22Rv1 (cell line): ENCODE measurements at regions not wholly inside any gene's neighbourhood (a gene's known extent, or its start where the extent isn't known, plus 50 kb on each side); places are given as distances from the start of the nearest gene placed in this dataset.

Experiments used
- ZFX ChIP-seq: fragments of 450-650 bp; IDR thresholded peaks from 2 replicates; pipeline ENCODE4 v1.6.1; 2017; ENCODE audit warnings: antibody characterized with exemption, borderline replicate concordance
- TF ChIP-seq, protein P1 (sequence below): fragments of 450-650 bp; IDR thresholded peaks from 2 replicates; pipeline ENCODE4 v1.5.1; 2017; ENCODE audit warnings: mild to moderate bottlenecking

DNA sequence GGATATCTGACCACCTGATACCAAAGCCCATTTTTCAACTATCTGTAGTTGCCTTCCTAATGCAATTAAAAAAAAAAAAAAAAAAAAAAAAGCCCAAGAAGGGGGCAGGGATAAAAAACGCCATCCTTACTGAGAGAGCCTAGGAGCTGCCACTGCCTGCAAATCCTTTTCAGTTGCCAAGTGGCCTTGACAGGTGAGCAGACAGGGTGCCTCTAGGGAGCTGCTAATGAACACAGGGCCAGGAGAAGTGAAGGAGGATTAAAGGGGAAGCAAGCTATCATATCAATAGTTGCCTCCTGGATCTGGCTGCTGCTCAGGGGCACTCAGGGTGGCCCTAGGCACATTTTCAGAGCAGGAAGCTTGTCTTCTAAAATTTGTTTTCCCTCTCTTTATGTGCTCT is 547.4 kb downstream of the TLE1 start:
- TF ChIP-seq, protein P1, sequence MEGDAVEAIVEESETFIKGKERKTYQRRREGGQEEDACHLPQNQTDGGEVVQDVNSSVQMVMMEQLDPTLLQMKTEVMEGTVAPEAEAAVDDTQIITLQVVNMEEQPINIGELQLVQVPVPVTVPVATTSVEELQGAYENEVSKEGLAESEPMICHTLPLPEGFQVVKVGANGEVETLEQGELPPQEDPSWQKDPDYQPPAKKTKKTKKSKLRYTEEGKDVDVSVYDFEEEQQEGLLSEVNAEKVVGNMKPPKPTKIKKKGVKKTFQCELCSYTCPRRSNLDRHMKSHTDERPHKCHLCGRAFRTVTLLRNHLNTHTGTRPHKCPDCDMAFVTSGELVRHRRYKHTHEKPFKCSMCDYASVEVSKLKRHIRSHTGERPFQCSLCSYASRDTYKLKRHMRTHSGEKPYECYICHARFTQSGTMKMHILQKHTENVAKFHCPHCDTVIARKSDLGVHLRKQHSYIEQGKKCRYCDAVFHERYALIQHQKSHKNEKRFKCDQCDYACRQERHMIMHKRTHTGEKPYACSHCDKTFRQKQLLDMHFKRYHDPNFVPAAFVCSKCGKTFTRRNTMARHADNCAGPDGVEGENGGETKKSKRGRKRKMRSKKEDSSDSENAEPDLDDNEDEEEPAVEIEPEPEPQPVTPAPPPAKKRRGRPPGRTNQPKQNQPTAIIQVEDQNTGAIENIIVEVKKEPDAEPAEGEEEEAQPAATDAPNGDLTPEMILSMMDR = no peak
- no peak for TF ChIP-seq ZFX
